WERI-Rb-1 (cell line): ENCODE measurements at regions not wholly inside any gene's neighbourhood (a gene's known extent, or its start where the extent isn't known, plus 50 kb on each side); places are given as distances from the start of the nearest gene placed in this dataset.

Experiments
- DNase-seq: peaks from one replicate; pipeline ENCODE4 v3.0.0-alpha.2; 2020
- H3K27ac ChIP-seq: fragments of 250-450 bp; sonication (Bioruptor Pico); 2 replicates; pipeline ENCODE4 v1.5.1; 2020; ENCODE audit warnings: mild to moderate bottlenecking, moderate library complexity
- H3K27me3 ChIP-seq: fragments of 250-450 bp; sonication (Bioruptor Pico); 2 replicates; pipeline ENCODE4 v1.5.1; 2021; ENCODE audit warnings: mild to moderate bottlenecking, low read depth, moderate library complexity; ENCODE audit not compliant: insufficient read depth, severe bottlenecking
- H3K36me3 ChIP-seq: fragments of 250-450 bp; sonication (Bioruptor Pico); 2 replicates; pipeline ENCODE4 v1.5.1; 2020; ENCODE audit warnings: mild to moderate bottlenecking, moderate library complexity
- H3K4me3 ChIP-seq: 2 replicates; pipeline ENCODE4 v1.5.1; 2011; ENCODE audit warnings: low read depth, mild to moderate bottlenecking, control low read depth, low read length
- H3K9me3 ChIP-seq: fragments of 250-450 bp; sonication (Bioruptor Pico); 2 replicates; pipeline ENCODE4 v1.5.1; 2021; ENCODE audit warnings: mild to moderate bottlenecking, moderate library complexity; ENCODE audit not compliant: severe bottlenecking
- CTCF ChIP-seq: IDR thresholded peaks from 2 replicates; pipeline ENCODE4 v1.5.1; 2011; ENCODE audit warnings: low read depth, mild to moderate bottlenecking, control low read depth, inconsistent platforms, low read length

- no peak for DNase-seq
- Histone ChIP-seq H3K4me3 (no peak overlapping the region), H3K27me3 (no peaks in the 10 kb centered on the region), H3K27ac (no peak overlapping the region), H3K9me3 (peaks cover 4% of the 10 kb centered on the region), H3K36me3 (no peaks in the 10 kb centered on the region)
- no peak for TF ChIP-seq CTCF
These were observed 55.9 kb upstream of the RTN4 start for GRCh38 chr2:55106148-55106547.

- Histone ChIP-seq H3K27ac (no peak overlapping the region), H3K9me3 (peaks cover 4% of the 10 kb centered on the region), H3K27me3 (no peaks in the 10 kb centered on the region), H3K4me3 (no peak overlapping the region), H3K36me3 (no peaks in the 10 kb centered on the region)
- TF ChIP-seq CTCF: no peak
- DNase-seq: no peak
These were observed 55.2 kb upstream of the RTN4 start for GRCh38 chr2:55105456-55105855.

- TF ChIP-seq CTCF: no peak
- Histone ChIP-seq H3K9me3 (peaks cover 4% of the 10 kb centered on the region), H3K4me3 (no peak overlapping the region), H3K36me3 (no peaks in the 10 kb centered on the region), H3K27me3 (no peaks in the 10 kb centered on the region), H3K27ac (no peak overlapping the region)
- DNase-seq: no peak
These were observed 52.8 kb upstream of the RTN4 start for GRCh38 chr2:55103046-55103445.

GRCh38 chr2:55102056-55102812 lies 52.0 kb upstream of the RTN4 start:
- Histone ChIP-seq H3K36me3 (no peaks in the 10 kb centered on the region), H3K9me3 (peaks cover 4% of the 10 kb centered on the region), H3K27me3 (no peaks in the 10 kb centered on the region), H3K4me3 (no peak overlapping the region), H3K27ac (no peak overlapping the region)
- no peak for DNase-seq
- no peak for TF ChIP-seq CTCF

DNA sequence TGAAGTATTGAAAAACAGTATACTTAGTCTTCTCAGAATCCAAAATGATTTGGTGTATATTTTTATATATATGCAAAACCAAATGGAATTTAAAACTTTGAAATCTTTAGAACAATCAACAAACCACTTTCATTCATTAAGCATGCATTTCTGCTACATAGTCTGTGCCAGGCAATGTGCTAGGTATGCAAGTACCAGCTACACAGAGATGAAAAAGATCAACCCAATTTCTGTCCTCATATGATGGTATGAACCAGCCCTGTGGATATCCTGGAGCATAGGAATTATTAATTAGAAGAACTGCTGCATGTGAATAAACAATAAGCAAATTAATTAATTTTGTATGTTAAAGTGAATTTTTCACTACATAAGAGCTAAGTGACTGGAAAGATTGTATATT lies 51.2 kb upstream of the RTN4 start:
- no peak overlapping the region for H3K4me3 ChIP-seq
- no peaks in the 10 kb centered on the region for H3K36me3 ChIP-seq
- H3K27me3 ChIP-seq: no peaks in the 10 kb centered on the region
- no peak for DNase-seq
- TF ChIP-seq CTCF: no peak
- no peak overlapping the region for H3K27ac ChIP-seq
- peaks cover 4% of the 10 kb centered on the region for H3K9me3 ChIP-seq
